SK-N-SH (cell line): ENCODE measurements at regions not wholly inside any gene's neighbourhood (a gene's known extent, or its start where the extent isn't known, plus 50 kb on each side); places are given as distances from the start of the nearest gene placed in this dataset.

ENCODE experiments used
- EZH2phosphoT487 ChIP-seq: fragments of 200-600 bp; sonication (generic); IDR thresholded peaks from 2 replicates; pipeline ENCODE4 v1.6.1; 2017; ENCODE audit warnings: low read depth, mixed run types, mild to moderate bottlenecking, antibody characterized with exemption, moderate library complexity, borderline replicate concordance
- POLR2AphosphoS5 ChIP-seq: IDR thresholded peaks from 2 replicates; pipeline ENCODE4 v1.6.1; 2012; ENCODE audit warnings: low read depth, low read length
- SMC3 ChIP-seq: IDR thresholded peaks from 2 replicates; pipeline ENCODE4 v1.6.1; 2012; ENCODE audit warnings: low read depth, low read length, improper control_type of control experiment
- TF ChIP-seq, protein P1 (sequence below): fragments of 200-600 bp; sonication (generic); IDR thresholded peaks from 2 replicates; pipeline ENCODE4 v1.6.1; 2017; ENCODE audit warnings: antibody characterized with exemption, mild to moderate bottlenecking, moderate library complexity
- TF ChIP-seq, protein P2 (sequence below): IDR thresholded peaks from 2 replicates; pipeline ENCODE4 v1.4.0; 2012; ENCODE audit warnings: low read depth, borderline replicate concordance

DNA sequence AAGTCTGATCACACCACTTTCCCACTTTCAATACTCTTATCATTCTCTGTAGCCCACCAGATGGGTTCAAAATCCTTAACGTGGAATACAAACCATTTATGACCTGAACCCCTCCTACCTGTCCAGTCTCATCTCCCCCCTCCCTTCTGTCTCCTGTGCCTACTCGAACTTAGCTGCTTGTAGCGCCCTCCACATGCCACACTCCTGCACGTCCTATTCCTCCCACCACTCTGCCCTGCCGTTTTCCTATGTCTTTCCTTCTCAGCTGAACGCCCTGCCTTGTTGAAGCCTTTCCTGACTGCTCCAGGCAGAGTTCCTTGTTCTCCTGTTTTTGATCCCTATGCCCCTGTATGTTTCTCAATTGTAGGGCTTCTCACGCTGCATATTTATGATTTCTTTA, 390.1 kb downstream of the HRH4 start:
- TF ChIP-seq EZH2phosphoT487 = no peak
- TF ChIP-seq POLR2AphosphoS5 = no peak
- no peak for TF ChIP-seq SMC3
- TF ChIP-seq, protein P1, sequence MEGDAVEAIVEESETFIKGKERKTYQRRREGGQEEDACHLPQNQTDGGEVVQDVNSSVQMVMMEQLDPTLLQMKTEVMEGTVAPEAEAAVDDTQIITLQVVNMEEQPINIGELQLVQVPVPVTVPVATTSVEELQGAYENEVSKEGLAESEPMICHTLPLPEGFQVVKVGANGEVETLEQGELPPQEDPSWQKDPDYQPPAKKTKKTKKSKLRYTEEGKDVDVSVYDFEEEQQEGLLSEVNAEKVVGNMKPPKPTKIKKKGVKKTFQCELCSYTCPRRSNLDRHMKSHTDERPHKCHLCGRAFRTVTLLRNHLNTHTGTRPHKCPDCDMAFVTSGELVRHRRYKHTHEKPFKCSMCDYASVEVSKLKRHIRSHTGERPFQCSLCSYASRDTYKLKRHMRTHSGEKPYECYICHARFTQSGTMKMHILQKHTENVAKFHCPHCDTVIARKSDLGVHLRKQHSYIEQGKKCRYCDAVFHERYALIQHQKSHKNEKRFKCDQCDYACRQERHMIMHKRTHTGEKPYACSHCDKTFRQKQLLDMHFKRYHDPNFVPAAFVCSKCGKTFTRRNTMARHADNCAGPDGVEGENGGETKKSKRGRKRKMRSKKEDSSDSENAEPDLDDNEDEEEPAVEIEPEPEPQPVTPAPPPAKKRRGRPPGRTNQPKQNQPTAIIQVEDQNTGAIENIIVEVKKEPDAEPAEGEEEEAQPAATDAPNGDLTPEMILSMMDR = no peak
- TF ChIP-seq, protein P2, sequence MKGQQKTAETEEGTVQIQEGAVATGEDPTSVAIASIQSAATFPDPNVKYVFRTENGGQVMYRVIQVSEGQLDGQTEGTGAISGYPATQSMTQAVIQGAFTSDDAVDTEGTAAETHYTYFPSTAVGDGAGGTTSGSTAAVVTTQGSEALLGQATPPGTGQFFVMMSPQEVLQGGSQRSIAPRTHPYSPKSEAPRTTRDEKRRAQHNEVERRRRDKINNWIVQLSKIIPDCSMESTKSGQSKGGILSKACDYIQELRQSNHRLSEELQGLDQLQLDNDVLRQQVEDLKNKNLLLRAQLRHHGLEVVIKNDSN = no peak
